Coronary artery (tissue), 2 donors: ENCODE measurements at regions not wholly inside any gene's neighbourhood (a gene's known extent, or its start where the extent isn't known, plus 50 kb on each side); places are given as distances from the start of the nearest gene placed in this dataset.
"Not testable (repeated sequence)": the region's sequence is repeated elsewhere in the genome, so short reads cannot be mapped to it uniquely, and the experiment has no call there.

ENCODE experiments used
- DNase-seq: peaks from one replicate; pipeline ENCODE4 v3.0.0-alpha.2; 2017; ENCODE audit warnings: low spot score
- H3K27ac ChIP-seq, 2 donors: fragments of 200-600 bp; sonication (generic); one replicate each; pipeline ENCODE4 v1.5.1; 2016 to 2019
- H3K4me3 ChIP-seq: fragments of 200-600 bp; sonication (generic); 2 replicates; pipeline ENCODE4 v1.5.1; 2016; ENCODE audit warnings: mild to moderate bottlenecking, moderate library complexity
- TF ChIP-seq, protein P1 (sequence below): fragments of 200-600 bp; sonication (generic); IDR thresholded peaks from one replicate; pipeline ENCODE4 v1.5.1; 2019; ENCODE audit warnings: antibody characterized with exemption

DNA sequence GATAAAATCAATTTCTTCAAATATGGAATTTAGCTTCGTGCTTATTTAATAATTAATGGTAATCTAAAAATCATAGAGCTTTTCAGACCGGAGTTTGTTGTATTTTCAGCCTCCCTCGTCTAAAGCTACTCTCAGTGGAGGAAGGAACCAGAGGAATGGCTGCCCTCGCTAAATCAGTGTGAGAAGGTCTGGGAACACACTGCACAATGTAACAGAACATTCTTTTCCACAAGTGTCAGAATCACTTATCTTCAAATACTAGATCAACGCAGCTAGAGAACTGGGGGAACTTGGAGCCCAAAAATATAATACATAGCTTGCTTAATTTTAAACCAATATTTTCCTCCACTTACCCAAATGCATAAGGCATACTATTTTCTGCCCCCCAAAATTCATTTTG lies 148.5 kb downstream of the MTERF1 start:
- no peak for DNase-seq
- no peak overlapping the region for H3K27ac ChIP-seq
- H3K4me3 ChIP-seq = no peak overlapping the region
- TF ChIP-seq, protein P1, sequence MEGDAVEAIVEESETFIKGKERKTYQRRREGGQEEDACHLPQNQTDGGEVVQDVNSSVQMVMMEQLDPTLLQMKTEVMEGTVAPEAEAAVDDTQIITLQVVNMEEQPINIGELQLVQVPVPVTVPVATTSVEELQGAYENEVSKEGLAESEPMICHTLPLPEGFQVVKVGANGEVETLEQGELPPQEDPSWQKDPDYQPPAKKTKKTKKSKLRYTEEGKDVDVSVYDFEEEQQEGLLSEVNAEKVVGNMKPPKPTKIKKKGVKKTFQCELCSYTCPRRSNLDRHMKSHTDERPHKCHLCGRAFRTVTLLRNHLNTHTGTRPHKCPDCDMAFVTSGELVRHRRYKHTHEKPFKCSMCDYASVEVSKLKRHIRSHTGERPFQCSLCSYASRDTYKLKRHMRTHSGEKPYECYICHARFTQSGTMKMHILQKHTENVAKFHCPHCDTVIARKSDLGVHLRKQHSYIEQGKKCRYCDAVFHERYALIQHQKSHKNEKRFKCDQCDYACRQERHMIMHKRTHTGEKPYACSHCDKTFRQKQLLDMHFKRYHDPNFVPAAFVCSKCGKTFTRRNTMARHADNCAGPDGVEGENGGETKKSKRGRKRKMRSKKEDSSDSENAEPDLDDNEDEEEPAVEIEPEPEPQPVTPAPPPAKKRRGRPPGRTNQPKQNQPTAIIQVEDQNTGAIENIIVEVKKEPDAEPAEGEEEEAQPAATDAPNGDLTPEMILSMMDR = no peak

DNA sequence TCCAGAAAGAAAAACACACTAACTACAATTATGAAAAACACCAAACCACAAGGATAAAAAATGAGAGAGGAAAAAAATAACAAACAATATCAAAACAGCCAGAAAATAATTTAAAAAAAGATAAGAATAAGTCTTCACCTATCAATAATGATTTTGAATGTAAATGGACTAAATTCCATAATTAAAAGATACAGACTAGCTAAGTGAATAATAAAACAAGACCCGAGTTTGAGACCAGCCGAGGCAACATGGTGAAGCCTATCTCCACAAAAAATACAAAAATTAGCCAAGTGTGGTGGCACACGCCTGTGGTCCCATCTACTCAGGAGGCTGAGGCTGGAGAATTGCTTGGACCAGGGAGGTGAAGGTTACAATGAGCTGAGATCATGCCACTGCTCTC lies 131.1 kb downstream of the MTERF1 start:
- no peak overlapping the region for H3K27ac ChIP-seq

DNA sequence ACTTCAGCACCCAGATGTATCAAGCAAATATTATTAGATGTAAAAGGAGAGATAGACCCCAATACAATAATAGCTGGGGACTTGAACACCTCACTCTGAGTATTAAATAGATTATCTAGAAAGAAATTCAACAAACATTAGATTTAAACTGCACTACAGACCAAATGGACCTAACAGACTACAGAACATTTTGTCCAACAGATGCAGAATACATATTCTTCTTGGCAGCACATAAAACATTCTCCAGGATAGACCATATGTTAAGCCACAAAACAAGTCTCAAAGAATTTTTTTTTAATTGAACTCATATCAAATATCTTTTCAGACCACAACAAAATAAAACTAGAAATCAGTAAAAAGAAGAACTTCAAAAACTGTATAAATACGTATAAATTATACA lies 130.4 kb downstream of the MTERF1 start:
- no peak overlapping the region for H3K4me3 ChIP-seq
- H3K27ac ChIP-seq = no peak overlapping the region
- no peak for DNase-seq
- TF ChIP-seq, protein P1 = no peak

More for the DNA sequence above, 131.1 kb downstream of the MTERF1 start:
- no peak overlapping the region for H3K4me3 ChIP-seq
- DNase-seq = no peak
- TF ChIP-seq, protein P1 = no peak

DNA sequence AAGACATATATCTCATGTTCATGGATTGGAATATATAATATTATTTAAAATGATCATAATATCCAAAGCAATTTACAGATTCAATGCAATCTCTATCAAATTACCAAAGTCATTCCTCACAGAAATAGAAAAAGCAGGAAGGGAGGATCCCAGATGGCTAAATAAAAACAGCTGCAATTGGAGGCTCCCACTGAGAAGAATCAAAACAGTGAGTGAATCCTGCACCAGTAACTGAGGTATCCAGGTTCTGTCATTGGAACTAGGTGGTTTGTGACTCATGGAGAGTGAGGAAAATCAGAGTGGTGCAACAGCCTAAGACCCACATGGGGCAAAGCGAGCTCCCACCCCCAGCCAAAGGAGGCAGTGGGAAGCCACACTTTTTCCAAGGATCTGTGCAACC lies 128.4 kb downstream of the MTERF1 start:
- no peak overlapping the region for H3K4me3 ChIP-seq
- TF ChIP-seq, protein P1 = no peak
- DNase-seq = no peak
- H3K27ac ChIP-seq = no peak overlapping the region

DNA sequence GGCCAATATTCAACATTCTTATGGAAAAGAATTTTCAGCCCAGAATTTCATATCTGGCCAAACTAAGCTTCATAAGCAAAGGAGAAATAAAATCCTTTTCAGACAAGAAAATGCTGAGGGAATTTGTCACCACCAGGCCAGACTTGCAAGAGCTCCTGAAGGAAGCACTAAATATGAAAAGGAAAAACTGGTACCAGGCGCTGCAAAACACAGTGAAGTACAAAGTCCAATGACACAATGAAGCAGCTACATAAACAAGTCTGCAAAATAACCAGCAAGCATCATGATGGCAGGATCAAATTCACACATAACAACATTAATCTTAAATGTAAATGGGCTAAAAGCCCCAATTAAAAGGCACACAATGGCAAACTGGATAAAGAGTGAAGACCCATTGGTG lies 126.2 kb downstream of the MTERF1 start:
- not testable (repeated sequence) for DNase-seq, H3K4me3 ChIP-seq, H3K27ac ChIP-seq

DNA sequence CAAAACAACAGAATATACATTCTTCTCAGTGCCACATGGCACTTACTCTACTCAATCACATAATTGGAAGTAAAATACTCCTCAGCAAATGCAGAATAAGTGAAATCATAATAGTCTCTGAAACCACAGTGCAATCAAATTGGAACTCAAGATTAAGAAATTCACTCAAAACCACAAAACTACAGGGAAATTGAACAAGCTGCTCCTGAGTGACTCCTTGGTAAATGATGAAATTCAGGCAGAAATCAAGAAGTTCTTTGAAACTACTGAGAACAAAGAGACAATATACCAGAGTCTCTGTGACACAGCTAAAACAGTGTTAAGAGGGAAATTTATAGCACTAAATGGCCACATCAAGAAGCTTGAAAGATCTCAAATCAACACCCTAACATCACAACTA lies 125.4 kb downstream of the MTERF1 start:
- not testable (repeated sequence) for H3K4me3 ChIP-seq, H3K27ac ChIP-seq, DNase-seq

DNA sequence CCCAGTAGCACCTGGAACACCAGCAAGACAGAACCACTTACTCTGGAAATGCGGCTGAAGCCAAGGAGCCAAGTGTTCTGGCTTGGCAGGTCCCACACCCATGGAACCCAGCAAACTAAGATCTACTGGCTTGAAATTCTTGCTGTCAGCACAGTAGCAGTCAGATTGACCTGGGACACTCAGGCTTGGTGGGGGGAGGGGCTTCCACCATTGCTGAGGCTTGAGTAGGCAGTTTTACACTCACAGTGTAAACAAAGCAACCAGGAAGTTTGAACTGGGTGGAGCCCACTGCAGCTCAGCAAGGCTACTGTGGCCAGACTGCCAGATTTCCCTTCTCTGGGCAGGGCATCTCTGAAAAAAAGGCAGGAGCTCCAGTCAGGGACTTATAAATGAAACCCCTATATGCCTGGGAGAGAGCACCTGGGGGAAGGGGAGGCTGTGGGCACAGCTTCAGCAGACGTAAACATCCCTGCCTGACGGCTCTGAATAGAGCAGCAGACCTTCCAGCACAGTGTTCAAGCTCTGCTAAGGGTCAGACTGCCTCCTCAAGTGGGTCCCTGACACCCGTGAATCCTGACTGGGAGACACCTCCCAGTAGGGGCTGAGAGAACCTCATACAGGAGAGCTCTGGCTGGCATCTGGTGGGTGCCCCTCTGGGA lies 121.2 kb downstream of the MTERF1 start:
- no peak overlapping the region for H3K27ac ChIP-seq
- TF ChIP-seq, protein P1 = no peak
- H3K4me3 ChIP-seq = no peak overlapping the region
- no peak for DNase-seq

DNA sequence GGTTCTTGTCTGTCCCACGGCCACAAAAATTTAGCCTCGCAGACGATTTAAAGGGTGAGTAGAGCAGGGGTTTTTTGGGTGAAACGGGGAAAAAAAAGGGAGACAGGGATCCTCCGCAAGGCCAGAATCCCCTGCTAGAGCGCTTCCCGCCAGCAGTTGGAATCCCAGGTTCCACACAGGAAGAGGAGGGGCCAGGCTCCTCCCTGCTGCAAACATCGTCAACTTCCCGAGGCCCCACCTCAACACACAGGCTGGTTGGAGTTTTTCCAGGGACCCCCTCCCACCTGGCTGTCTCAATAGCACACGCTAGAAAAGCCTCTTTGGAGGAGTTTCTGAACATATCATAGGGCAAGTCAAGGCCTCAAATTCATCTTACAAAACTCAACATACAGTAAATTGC lies 112.7 kb downstream of the MTERF1 start:
- H3K27ac ChIP-seq = no peak overlapping the region
- DNase-seq = no peak
- TF ChIP-seq, protein P1 = no peak
- no peak overlapping the region for H3K4me3 ChIP-seq
